PC-9 (cell line): ENCODE measurements at regions not wholly inside any gene's neighbourhood (a gene's known extent, or its start where the extent isn't known, plus 50 kb on each side); places are given as distances from the start of the nearest gene placed in this dataset.
"Not testable (repeated sequence)": the region's sequence is repeated elsewhere in the genome, so short reads cannot be mapped to it uniquely, and the experiment has no call there.

Source experiments
- BruUV-seq: library from RNA; stranded (reverse); fragments of 400-500 nt; replicated peaks from 2 replicates; lab custom pipeline; 2021; lab: Mats Ljungman, UMichigan
- CTCF ChIA-PET: fragments of 300-600 bp; sonication (Branson Sonifier 250); formaldehyde crosslinking; loops from one replicate; lab custom pipeline; 2022; ENCODE audit warnings: antibody characterized with exemption; lab: Charles Lee
- POLR2A ChIA-PET: fragments of 300-600 bp; sonication (Branson Sonifier 250); formaldehyde crosslinking; loops from one replicate; lab custom pipeline; 2022; ENCODE audit warnings: antibody characterized with exemption; ENCODE audit not compliant: unreplicated experiment; lab: Charles Lee
- DNase-seq, 2 experiments: peaks; one replicate each; pipeline versions ENCODE4 v3.0.0 to v3.0.0-alpha.2; 2015 to 2022; ENCODE audit warnings: mixed read lengths in 1 of 2
- H2AFZ ChIP-seq: fragments of 200-600 bp; sonication (generic); 2 replicates; pipeline ENCODE4 v1.8.1; 2017; ENCODE audit warnings: antibody characterized with exemption
- H3F3A ChIP-seq: fragments of 200-600 bp; sonication (generic); 2 replicates; pipeline ENCODE4 v1.8.1; 2017; ENCODE audit warnings: antibody characterized with exemption, mild to moderate bottlenecking, low read depth; ENCODE audit not compliant: insufficient read depth
- H3K27ac ChIP-seq: fragments of 200-600 bp; sonication (generic); 2 replicates; pipeline ENCODE4 v1.6.1; 2016; ENCODE audit warnings: mixed run types
- H3K27me3 ChIP-seq: fragments of 200-600 bp; sonication (generic); 2 replicates; pipeline ENCODE4 v1.6.1; 2016; ENCODE audit warnings: low read depth, mixed run types; ENCODE audit not compliant: insufficient read depth
- H3K36me3 ChIP-seq: fragments of 200-600 bp; sonication (generic); 2 replicates; pipeline ENCODE4 v1.6.1; 2016; ENCODE audit warnings: low read depth, mixed run types
- H3K4me1 ChIP-seq: fragments of 200-600 bp; sonication (generic); replicated peaks from 2 replicates; pipeline ENCODE4 v1.6.1; 2016; ENCODE audit warnings: mixed run types; ENCODE audit not compliant: insufficient read depth
- H3K4me2 ChIP-seq: fragments of 200-600 bp; sonication (generic); 2 replicates; pipeline ENCODE4 v1.6.1; 2017; ENCODE audit warnings: mixed run types
- H3K4me3 ChIP-seq: fragments of 200-600 bp; sonication (generic); 2 replicates; pipeline ENCODE4 v1.6.1; 2016; ENCODE audit warnings: mixed run types
- H3K79me2 ChIP-seq: fragments of 200-600 bp; sonication (generic); 2 replicates; pipeline ENCODE4 v1.6.1; 2017; ENCODE audit warnings: low read depth, mixed run types
- H3K9me2 ChIP-seq: fragments of 200-600 bp; sonication (generic); 2 replicates; pipeline ENCODE4 v1.8.1; 2017; ENCODE audit warnings: mild to moderate bottlenecking; ENCODE audit not compliant: insufficient read depth
- H3K9me3 ChIP-seq: fragments of 200-600 bp; sonication (generic); 2 replicates; pipeline ENCODE4 v1.8.1; 2016; ENCODE audit warnings: low read depth; ENCODE audit not compliant: insufficient read depth
- H4K20me1 ChIP-seq: fragments of 200-600 bp; sonication (generic); 2 replicates; pipeline ENCODE4 v1.8.1; 2017; ENCODE audit not compliant: insufficient read depth
- EZH2 ChIP-seq: fragments of 200-600 bp; sonication (generic); IDR thresholded peaks from 2 replicates; pipeline ENCODE4 v1.8.0; 2017; ENCODE audit warnings: antibody characterized with exemption, low read depth
- intact Hi-C: fragments of 100-400 bp; cut with micrococcal nuclease; formaldehyde crosslinking; loops from one replicate; pipeline ENCODE4 v1.10.0; 2022; ENCODE audit not compliant: unreplicated experiment
- TF ChIP-seq, protein P1 (sequence below): fragments of 200-600 bp; sonication (generic); conservative IDR thresholded peaks from 2 replicates; pipeline ENCODE4 v1.6.1; 2017; ENCODE audit warnings: mixed run types, antibody characterized with exemption, mild to moderate bottlenecking, moderate library complexity

DNA sequence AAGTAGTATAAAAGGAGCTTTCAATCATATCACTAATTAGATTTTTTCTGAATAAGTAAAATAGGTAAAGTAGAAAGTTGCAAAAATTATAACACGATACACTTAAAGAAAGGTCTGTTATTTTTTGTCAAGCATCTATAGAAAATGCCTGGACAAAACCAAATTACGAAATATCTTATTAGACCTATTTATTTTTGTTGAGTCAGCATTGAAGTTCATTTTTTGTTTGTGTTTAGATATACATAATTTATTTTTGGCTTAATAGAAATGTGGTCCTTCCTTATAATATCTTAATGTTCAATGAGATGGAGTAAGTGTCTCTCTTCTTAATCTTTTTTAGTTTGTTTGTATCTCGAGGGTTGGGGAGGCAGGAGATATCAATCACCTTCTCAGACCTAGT, 214.8 kb upstream of the GRIA1 start:
- Histone ChIP-seq H3K36me3 (no peaks in the 10 kb centered on the region), H2AFZ (no peak overlapping the region), H3K4me2 (no peak overlapping the region), H4K20me1 (no peaks in the 10 kb centered on the region), H3K27ac (no peak overlapping the region), H3K27me3 (no peaks in the 10 kb centered on the region), H3F3A (no peaks in the 10 kb centered on the region), H3K9me3 (no peaks in the 10 kb centered on the region), H3K9me2 (no peaks in the 10 kb centered on the region; the same call in 1 of the 2 replicates), H3K4me1 (no peaks in the 10 kb centered on the region), H3K79me2 (no peaks in the 10 kb centered on the region), H3K4me3 (no peak overlapping the region)
- CTCF ChIA-PET: no interaction called here
- TF ChIP-seq, protein P1, sequence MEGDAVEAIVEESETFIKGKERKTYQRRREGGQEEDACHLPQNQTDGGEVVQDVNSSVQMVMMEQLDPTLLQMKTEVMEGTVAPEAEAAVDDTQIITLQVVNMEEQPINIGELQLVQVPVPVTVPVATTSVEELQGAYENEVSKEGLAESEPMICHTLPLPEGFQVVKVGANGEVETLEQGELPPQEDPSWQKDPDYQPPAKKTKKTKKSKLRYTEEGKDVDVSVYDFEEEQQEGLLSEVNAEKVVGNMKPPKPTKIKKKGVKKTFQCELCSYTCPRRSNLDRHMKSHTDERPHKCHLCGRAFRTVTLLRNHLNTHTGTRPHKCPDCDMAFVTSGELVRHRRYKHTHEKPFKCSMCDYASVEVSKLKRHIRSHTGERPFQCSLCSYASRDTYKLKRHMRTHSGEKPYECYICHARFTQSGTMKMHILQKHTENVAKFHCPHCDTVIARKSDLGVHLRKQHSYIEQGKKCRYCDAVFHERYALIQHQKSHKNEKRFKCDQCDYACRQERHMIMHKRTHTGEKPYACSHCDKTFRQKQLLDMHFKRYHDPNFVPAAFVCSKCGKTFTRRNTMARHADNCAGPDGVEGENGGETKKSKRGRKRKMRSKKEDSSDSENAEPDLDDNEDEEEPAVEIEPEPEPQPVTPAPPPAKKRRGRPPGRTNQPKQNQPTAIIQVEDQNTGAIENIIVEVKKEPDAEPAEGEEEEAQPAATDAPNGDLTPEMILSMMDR: no peak
- no peak for TF ChIP-seq EZH2
- no peak for DNase-seq
- intact Hi-C loops: no loop called here
- POLR2A ChIA-PET: no interaction called here
- no TSS peak for BruUV-seq

DNA sequence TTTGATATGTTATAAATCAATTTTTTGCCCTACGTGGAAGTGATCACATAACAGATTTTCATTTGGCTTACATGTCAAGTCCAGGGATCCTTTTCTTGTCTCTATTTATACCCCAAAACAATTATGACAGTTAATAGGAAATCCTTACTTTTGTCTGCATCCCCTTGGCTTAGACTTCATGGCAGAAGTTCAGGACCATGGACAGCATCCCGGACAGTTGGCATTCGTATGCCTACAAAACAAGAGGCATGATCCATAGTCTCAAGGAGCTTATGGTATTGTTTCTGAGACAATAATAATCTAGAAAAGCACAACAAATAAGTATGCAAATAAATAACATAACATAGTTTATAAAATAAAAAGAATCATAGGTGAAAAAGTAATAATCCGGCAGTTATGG, 214.3 kb upstream of the GRIA1 start:
- CTCF ChIA-PET: no interaction called here
- H3K9me3 ChIP-seq: no peaks in the 10 kb centered on the region
- H3F3A ChIP-seq: no peaks in the 10 kb centered on the region
- intact Hi-C loops: no loop called here
- TF ChIP-seq, protein P1: no peak
- no peak for TF ChIP-seq EZH2
- no peaks in the 10 kb centered on the region for H3K27me3 ChIP-seq
- no TSS peak for BruUV-seq
- no peaks in the 10 kb centered on the region for H3K36me3 ChIP-seq
- no peak overlapping the region for H3K4me3 ChIP-seq
- no peaks in the 10 kb centered on the region for H3K4me1 ChIP-seq
- H3K4me2 ChIP-seq: no peak overlapping the region
- peak in 1 of 2 experiments; percentile 22 for DNase-seq
- H2AFZ ChIP-seq: no peak overlapping the region
- POLR2A ChIA-PET: no interaction called here
- no peaks in the 10 kb centered on the region for H4K20me1 ChIP-seq
- H3K27ac ChIP-seq: no peak overlapping the region
- no peaks in the 10 kb centered on the region; the same call in 1 of the 2 replicates for H3K9me2 ChIP-seq
- no peaks in the 10 kb centered on the region for H3K79me2 ChIP-seq

DNA sequence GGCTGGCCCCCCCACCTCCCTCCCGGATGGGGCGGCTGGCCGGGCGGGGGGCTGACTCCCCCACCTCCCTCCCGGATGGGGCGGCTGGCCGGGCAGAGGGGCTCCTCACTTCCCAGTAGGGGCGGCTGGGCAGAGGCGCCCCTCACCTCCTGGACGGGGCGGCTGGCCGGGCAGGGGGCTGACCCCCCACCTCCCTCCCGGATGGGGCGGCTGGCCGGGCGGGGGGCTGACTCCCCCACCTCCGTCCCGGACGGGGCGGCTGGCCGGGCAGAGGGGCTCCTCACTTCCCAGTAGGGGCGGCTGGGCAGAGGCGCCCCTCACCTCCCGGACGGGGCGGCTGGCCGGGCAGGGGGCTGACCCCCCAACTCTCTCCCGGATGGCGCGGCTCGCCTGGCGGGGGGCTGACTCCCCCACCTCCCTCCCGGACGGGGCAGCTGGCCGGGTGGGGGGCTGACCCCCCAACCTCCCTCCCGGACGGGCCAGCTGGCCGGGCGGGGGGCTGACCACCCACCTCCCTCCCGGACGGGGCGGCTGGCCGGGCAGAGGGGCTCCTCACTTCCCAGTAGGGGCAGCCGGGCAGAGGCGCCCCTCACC, 194.1 kb upstream of the GRIA1 start:
- H3K27ac ChIP-seq, BruUV-seq, H3K27me3 ChIP-seq, H4K20me1 ChIP-seq, H3K79me2 ChIP-seq, H2AFZ ChIP-seq, intact Hi-C loops, DNase-seq, H3K9me3 ChIP-seq, H3K4me3 ChIP-seq, H3K36me3 ChIP-seq, H3K4me2 ChIP-seq, CTCF ChIA-PET, H3K4me1 ChIP-seq, H3F3A ChIP-seq, H3K9me2 ChIP-seq, POLR2A ChIA-PET: not testable (repeated sequence)

DNA sequence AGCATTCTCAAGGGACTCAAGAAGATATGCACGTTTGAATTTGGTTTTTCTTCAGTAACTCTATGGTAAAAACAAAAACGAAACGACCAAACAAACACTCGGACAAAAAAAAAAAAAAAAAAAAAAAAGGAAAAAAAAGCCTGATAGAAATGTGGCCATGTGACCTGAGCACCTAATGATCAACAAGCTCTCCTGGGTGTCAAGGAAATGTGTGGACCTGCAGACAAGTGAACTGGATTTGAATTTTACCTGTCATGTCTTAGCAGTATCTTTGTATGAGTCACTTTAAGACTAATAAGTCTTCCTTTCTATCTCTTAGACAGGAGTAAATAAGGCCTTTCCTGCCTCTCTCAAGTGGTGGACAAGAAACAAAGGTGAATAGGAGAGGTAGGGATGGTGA, 190.6 kb upstream of the GRIA1 start:
- BruUV-seq: no TSS peak
- Histone ChIP-seq H3K36me3 (no peaks in the 10 kb centered on the region), H2AFZ (no peak overlapping the region), H3K27me3 (no peaks in the 10 kb centered on the region), H3K79me2 (no peaks in the 10 kb centered on the region), H3K4me3 (no peak overlapping the region), H4K20me1 (no peaks in the 10 kb centered on the region), H3K9me3 (no peaks in the 10 kb centered on the region), H3F3A (no peaks in the 10 kb centered on the region), H3K27ac (no peak overlapping the region), H3K4me2 (no peak overlapping the region), H3K4me1 (no peaks in the 10 kb centered on the region), H3K9me2 (no peaks in the 10 kb centered on the region)
- CTCF ChIA-PET: no interaction called here
- POLR2A ChIA-PET: no interaction called here
- TF ChIP-seq, protein P1: no peak
- TF ChIP-seq EZH2: no peak
- intact Hi-C loops: no loop called here
- DNase-seq: no peak
